GM20000 (cell line): ENCODE measurements at regions not wholly inside any gene's neighbourhood (a gene's known extent, or its start where the extent isn't known, plus 50 kb on each side); places are given as distances from the start of the nearest gene placed in this dataset.

Source experiments
- DNase-seq: peaks from one replicate; pipeline ENCODE4 v3.0.0; 2012; ENCODE audit warnings: low spot score
- TF ChIP-seq, protein P1 (sequence below): IDR thresholded peaks from 2 replicates; pipeline ENCODE4 v1.5.1; 2012; ENCODE audit warnings: mild to moderate bottlenecking, control low read depth; ENCODE audit errors: extremely low read depth, missing control alignments

DNA sequence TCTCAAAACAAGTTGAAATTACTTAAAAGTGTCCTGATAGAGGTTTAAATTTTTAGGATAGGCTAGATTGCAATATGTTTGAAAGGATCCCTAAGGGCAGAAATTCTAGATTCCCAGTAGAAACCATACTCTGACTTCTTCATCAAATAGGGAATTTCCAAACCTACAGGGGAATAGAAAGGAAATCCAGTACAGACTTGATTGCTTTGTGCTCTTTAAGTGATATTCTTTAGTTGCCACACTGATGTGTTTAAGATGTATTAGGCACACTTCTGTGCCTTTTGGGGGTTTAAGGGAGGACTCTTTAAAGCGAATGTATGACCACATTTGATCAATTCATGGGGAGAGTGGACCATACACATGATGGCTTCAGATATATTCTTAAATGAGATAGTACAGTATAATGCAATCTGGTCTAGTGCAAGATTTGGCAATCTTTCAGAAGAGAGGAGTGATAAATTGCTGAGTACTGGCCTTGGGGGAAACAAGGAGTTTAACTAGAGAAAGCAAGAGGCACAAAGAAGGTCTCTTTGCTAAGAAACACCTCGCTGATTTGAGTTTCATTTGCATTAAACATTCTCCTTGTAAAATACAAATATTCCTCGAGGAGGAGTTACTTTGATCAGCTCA lies 268.8 kb upstream of the NR5A2 start:
- no peak for DNase-seq
- TF ChIP-seq, protein P1, sequence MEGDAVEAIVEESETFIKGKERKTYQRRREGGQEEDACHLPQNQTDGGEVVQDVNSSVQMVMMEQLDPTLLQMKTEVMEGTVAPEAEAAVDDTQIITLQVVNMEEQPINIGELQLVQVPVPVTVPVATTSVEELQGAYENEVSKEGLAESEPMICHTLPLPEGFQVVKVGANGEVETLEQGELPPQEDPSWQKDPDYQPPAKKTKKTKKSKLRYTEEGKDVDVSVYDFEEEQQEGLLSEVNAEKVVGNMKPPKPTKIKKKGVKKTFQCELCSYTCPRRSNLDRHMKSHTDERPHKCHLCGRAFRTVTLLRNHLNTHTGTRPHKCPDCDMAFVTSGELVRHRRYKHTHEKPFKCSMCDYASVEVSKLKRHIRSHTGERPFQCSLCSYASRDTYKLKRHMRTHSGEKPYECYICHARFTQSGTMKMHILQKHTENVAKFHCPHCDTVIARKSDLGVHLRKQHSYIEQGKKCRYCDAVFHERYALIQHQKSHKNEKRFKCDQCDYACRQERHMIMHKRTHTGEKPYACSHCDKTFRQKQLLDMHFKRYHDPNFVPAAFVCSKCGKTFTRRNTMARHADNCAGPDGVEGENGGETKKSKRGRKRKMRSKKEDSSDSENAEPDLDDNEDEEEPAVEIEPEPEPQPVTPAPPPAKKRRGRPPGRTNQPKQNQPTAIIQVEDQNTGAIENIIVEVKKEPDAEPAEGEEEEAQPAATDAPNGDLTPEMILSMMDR: no peak

DNA sequence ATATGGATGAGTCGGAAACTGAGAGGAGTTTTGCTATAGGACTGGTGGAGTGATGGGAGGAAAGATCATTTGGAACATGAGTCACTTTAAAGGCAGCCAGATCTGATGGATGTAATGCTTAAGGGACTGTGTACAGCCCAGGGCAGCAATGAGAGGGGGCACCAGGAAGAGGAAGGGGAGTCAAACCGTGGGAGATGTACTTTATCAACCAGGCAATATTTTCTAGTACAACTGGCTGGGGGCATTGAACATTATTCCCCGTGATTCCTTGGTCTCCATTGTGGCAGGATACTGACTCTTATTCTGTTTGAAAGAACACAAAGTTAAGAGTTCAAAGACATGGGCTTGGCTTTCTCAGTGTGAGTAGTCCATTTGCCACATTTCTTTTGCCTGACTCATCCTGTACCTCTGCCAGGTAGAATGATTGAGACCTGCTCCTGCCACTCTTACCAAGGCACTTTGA lies 268.2 kb upstream of the NR5A2 start:
- no peak for DNase-seq
- TF ChIP-seq, protein P1: no peak

DNA sequence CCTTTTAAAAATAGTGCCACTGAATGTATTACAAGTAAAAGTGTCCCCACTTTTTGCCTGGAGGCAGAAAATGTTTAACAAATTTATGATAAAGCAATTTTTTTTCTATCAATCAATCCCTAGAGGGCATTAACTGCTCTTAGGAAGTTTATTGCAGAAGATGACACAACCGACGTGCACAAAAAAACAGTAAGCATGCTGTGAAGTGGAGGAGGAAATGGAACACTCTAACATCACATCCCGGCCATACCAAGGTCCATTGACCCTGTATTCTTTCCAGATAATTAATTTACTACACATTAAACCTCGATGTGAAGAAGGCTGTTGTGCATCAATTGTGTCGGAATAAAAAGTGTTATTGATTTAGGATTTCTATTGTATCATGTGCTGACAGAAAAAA lies 264.9 kb upstream of the NR5A2 start:
- no peak for DNase-seq
- TF ChIP-seq, protein P1: no peak

DNA sequence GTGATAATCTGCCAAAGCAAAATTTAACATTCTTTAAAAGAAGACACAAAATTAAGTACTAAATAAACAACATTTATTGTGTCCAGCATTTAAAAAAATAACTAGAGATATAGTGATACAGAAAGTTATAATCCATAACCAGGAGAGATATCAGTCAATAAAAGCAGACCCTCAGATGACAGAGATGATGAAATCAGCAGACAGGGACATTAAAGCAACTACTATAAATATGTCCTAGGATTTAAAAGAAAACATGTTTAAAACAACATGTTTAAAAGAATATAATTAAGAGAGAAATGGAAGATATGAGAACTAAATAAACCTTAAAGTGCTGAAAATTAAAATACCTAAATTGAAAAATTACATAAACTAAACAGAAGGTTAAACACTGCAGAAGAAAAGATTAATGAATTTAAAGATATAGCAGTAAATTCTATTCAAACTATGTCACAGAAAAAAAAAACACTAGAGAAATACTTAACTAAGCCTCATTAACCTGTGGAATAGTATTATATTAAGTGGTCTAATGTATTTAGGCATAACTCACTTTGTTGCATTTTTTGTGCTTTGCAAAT lies 261.2 kb upstream of the NR5A2 start:
- TF ChIP-seq, protein P1: no peak
- DNase-seq: no peak

DNA sequence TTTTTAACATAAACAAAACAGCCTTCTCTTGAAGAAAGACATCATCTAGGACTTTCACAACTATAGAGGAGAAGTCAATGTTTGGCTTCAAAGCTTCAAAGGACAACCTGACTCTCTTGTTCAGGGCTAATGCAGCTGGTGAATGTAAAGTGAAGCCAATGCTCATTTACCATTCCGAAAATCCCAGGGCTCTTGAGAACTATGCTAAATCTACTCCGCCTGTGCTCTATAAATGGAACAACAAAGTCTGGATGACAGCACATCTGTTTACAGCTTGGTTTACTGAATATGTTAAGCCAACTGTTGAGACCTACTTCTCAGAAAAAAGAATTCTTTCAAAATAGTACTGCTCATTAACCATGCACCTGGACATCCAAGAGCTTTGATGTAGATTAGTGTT lies 259.8 kb upstream of the NR5A2 start:
- DNase-seq: no peak
- TF ChIP-seq, protein P1: no peak

DNA sequence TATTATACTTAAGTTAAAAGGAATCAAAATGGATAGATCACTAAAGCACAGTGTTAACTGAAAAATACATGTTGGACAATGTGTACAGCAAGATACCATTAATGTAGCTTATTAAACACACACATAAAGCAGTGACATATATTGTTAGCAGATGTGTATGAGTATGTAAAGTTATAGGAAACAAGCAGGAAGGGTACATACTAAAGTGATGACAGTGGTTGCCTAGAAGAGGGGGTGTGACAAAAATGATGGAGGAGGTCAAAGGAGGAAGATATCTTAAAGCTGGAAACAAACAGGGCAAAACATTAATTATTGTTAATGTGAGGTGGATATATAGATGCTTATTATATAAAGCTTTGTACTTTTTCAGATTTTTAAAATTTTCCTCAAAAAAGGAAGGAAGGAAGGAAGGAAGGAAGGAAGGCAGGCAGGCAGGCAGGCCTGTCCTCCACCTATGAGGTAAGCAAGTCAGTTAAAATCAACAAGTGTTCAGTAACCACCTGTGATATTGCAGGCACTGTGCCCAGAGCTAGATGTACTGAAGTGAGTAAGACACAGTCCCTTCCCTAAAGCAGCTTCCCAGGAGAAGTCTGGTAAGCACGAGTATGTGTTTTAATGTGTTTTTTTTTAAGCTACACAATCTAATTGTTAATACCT lies 252.9 kb upstream of the NR5A2 start:
- TF ChIP-seq, protein P1: no peak
- no peak for DNase-seq

DNA sequence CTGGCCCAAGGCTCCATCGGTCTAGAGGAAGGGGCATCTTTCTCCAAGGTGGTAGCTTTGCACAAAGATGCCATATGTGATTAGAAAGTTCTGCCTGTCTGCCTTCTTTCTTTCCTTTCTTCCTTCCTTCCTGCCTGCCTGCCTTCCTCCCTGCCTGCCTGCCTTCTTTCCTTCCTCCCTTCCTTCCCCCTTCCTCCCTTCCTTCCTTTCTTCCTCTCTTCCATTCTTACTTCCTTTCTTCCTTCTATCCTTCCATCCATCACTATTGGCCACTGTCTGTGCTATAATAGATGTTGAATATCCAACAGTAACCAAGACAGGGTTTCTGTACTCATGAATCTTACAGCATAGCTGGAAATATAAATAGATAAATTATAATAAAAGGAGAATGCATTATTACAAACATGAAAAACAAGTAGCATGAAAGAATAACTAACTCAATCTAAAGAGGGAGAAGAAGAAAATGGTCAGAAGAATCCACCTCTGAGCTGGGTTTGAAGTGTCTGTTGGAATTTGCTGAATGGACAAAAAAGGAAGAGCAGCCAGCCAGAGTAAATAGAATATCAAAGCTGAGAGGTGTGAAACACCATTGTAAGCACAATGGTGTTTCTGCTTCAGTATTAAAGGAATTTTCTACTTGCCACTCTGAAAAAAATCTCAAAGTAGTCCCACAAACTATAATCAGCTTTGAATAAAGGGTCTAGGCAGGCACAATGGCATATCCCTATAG lies 250.6 kb upstream of the NR5A2 start:
- TF ChIP-seq, protein P1: no peak
- DNase-seq: no peak
